Testis (tissue), 2 donors: ENCODE measurements at regions not wholly inside any gene's neighbourhood (a gene's known extent, or its start where the extent isn't known, plus 50 kb on each side); places are given as distances from the start of the nearest gene placed in this dataset.

Source experiments
- DNase-seq: peaks from one replicate; pipeline ENCODE4 v3.0.0-alpha.2; 2019
- H3K27ac ChIP-seq, 2 donors: fragments of 200-600 bp; sonication (generic); one replicate each; pipeline ENCODE4 v1.5.1; 2019
- H3K27me3 ChIP-seq: fragments of 200-600 bp; sonication (generic); one replicate; pipeline ENCODE4 v1.5.1; 2019
- H3K36me3 ChIP-seq: fragments of 200-600 bp; sonication (generic); one replicate; pipeline ENCODE4 v1.5.1; 2017; ENCODE audit warnings: low read depth; ENCODE audit errors: missing control alignments
- H3K4me1 ChIP-seq: fragments of 200-600 bp; sonication (generic); one replicate; pipeline ENCODE4 v1.5.1; 2019
- H3K4me3 ChIP-seq, 2 donors: fragments of 200-600 bp; sonication (generic); one replicate each; pipeline ENCODE4 v1.5.1; 2017 to 2019
- H3K9me3 ChIP-seq: fragments of 200-600 bp; sonication (generic); one replicate; pipeline ENCODE4 v1.5.1; 2017
- CTCF ChIP-seq, 3 experiments: fragments of 450-650 bp in 2 of 3; fragments of 200-600 bp in 1 of 3; sonication (generic) in 1 of 3; IDR thresholded peaks; one replicate each; pipeline ENCODE4 v1.5.1; 2016 to 2019; ENCODE audit warnings: antibody characterized with exemption in 3 of 3, mild to moderate bottlenecking in 2 of 3, moderate library complexity in 1 of 3
- POLR2A ChIP-seq: fragments of 450-650 bp; IDR thresholded peaks from one replicate; pipeline ENCODE4 v1.6.1; 2017; ENCODE audit warnings: antibody characterized with exemption, mild to moderate bottlenecking, moderate library complexity
- WGBS, 2 donors: methylation state at CpG; one replicate each; pipeline ENCODE4 v1.1.5; 2018; 5-methylcytosine and 5-hydroxymethylcytosine counted together
- intact Hi-C: fragments of 100-400 bp; cut with DNase I; formaldehyde crosslinking; loops from one replicate; pipeline ENCODE4 v1.15.1; 2023; ENCODE audit warnings: low total_unique reads

DNA sequence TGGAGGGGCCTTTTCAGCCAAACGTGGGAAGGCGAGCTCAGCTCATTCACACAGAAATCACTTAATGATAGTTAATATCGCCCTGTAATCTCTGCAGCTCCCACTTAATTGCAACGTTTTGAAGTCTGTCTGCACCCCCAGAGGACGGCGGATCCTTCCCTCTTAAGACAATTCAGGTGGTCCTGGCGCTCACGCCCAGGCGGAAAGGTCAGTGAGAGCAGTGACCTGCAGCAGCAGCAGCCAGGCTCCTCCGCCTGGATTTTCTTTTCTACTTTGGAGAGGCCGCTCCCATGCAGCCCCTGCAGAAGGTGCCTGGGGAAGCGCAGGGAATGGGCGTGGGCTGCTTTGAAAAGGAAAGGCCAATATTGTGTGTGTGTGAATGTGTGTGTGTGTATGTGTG, 400.9 kb upstream of the IRX1 start:
- Histone ChIP-seq H3K4me3 (no peak overlapping the region), H3K36me3 (no peaks in the 10 kb centered on the region), H3K9me3 (no peaks in the 10 kb centered on the region), H3K27ac (no peak overlapping the region), H3K27me3 (no peaks in the 10 kb centered on the region), H3K4me1 (no peaks in the 10 kb centered on the region)
- TF ChIP-seq CTCF (IDR thresholded peaks at IDR 0.05) (no peak), POLR2A (no peak)
- DNase-seq, result no peak
- intact Hi-C loops, result no loop called here
- WGBS, 2 donors, result 28 to 37% methylated on average over 13 of the region's 13 CpGs

DNA sequence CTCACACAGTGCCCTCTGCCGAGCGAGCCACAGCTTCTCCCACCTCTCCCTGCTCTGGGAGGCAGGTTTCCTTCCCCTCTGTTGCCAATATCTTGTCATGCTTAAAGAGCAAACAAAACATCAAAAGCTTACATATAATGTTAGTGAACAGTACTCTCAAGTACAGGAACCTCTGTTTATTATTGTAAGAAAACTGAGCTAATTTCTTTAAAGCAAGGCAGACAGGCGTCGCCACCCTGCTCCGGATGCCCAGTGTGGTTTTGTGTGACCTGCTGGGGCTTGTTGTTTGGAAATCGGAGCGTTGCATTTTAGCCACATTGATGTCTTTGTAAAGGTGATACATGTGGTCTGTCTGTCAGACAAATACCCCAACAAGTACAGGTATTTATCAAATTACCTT, 401.4 kb upstream of the IRX1 start:
- Histone ChIP-seq H3K9me3 (no peaks in the 10 kb centered on the region), H3K27me3 (no peaks in the 10 kb centered on the region), H3K27ac (no peak overlapping the region), H3K4me1 (no peaks in the 10 kb centered on the region), H3K4me3 (no peak overlapping the region), H3K36me3 (no peaks in the 10 kb centered on the region)
- 53 to 56% methylated on average over 7 of the region's 7 CpGs for WGBS, 2 donors
- TF ChIP-seq CTCF (IDR thresholded peaks at IDR 0.05), result no peak
- no peak for TF ChIP-seq POLR2A
- intact Hi-C loops, result no loop called here
- no peak for DNase-seq

- Histone ChIP-seq H3K4me3 (no peak overlapping the region), H3K36me3 (no peaks in the 10 kb centered on the region), H3K4me1 (no peaks in the 10 kb centered on the region), H3K27me3 (no peaks in the 10 kb centered on the region), H3K27ac (no peak overlapping the region), H3K9me3 (no peaks in the 10 kb centered on the region)
- 28 to 39% methylated on average over 15 of the region's 15 CpGs for WGBS, 2 donors
- TF ChIP-seq CTCF (IDR thresholded peaks at IDR 0.05) (no peak), POLR2A (no peak)
- DNase-seq, result no peak
- intact Hi-C loops, result no loop called here
Measured at GRCh38 chr5:3191585-3191984, 404.0 kb upstream of the IRX1 start.

DNA sequence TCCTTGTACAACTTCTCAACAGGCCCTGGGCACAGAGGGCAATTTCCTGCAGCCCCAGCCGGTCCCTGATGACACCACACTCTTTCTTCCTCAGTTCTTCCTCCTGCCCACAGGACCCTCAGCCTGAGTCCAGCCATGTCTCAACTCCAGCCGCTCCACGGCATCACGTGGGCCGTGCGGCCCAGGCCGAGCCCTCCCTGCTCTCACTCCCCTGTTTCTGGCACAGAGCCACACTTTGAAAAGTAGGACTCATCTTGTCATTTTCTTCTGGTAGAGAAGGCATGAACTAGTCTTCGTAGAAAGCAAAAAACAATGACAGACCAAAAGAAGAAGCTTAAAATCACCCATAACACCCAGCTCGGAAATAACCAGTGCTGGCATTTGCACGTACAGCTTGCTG, 404.7 kb upstream of the IRX1 start:
- DNase-seq, result no peak
- Histone ChIP-seq H3K27me3 (no peaks in the 10 kb centered on the region), H3K27ac (no peak overlapping the region), H3K36me3 (no peaks in the 10 kb centered on the region), H3K4me3 (no peak overlapping the region), H3K9me3 (no peaks in the 10 kb centered on the region), H3K4me1 (no peaks in the 10 kb centered on the region)
- intact Hi-C loops, result no loop called here
- WGBS, 2 donors, result 57 to 74% methylated on average over 10 of the region's 10 CpGs
- no peak for TF ChIP-seq POLR2A
- no peak for TF ChIP-seq CTCF (IDR thresholded peaks at IDR 0.05)

DNA sequence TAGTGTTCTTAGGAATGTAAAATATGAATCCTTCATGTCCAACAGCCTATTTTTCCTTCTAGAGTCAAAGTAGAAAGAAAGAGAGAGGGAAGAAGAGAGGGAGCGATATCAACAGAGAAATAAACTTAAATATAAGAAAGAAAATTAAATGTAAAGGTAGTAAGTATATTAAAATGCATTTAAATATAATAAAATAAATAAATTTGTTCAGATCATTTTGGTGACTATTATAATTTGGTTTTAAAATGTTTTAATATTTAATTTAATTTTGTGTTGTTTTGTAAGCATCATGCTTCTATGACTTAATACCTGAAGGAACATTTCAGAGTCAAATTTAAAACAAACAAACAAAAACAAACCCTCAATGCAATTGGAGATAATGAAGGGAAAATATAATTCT, 405.2 kb upstream of the IRX1 start:
- H3K27ac ChIP-seq, result no peak overlapping the region
- H3K9me3 ChIP-seq, result no peaks in the 10 kb centered on the region
- no peaks in the 10 kb centered on the region for H3K36me3 ChIP-seq
- no peak for DNase-seq
- no peak for TF ChIP-seq POLR2A
- TF ChIP-seq CTCF (IDR thresholded peaks at IDR 0.05), result no peak
- H3K4me3 ChIP-seq, result no peak overlapping the region
- intact Hi-C loops, result no loop called here
- 42 to 56% methylated on average over 1 of the region's 1 CpG for WGBS, 2 donors
- no peaks in the 10 kb centered on the region for H3K27me3 ChIP-seq
- H3K4me1 ChIP-seq, result no peaks in the 10 kb centered on the region
